K562 (cell line): ENCODE measurements at regions not wholly inside any gene's neighbourhood (a gene's known extent, or its start where the extent isn't known, plus 50 kb on each side); places are given as distances from the start of the nearest gene placed in this dataset.

ENCODE experiments used
- ATAC-seq: fragments of 200-7000 bp; cut with Tn5 transposase; 3 replicates; pipeline ENCODE4 v1.9.1; 2020; ENCODE audit warnings: moderate library complexity
- BruUV-seq: library from RNA; stranded (reverse); fragments of 400-500 nt; replicated peaks from 2 replicates; lab custom pipeline; 2021; lab: Mats Ljungman, UMichigan
- CTCF ChIA-PET: fragments of 300-600 bp; formaldehyde crosslinking; extraction: SDS; loops from one replicate; lab custom pipeline; 2021; ENCODE audit warnings: low intra/inter-chr PET ratio; lab: Yijun Ruan, JAX
- POLR2A ChIA-PET: fragments of 300-600, 350-650 bp; sonication (Branson Sonifier 250); formaldehyde crosslinking; extraction: SDS; loops from one replicate; lab custom pipeline; 2021; ENCODE audit warnings: antibody characterized with exemption, inconsistent platforms; lab: Yijun Ruan, JAX
- DNase-seq, 4 experiments: peaks; one replicate each; pipeline versions ENCODE4 v3.0.0 to v3.0.0-alpha.2; 2011 to 2018; ENCODE audit warnings: low spot score in 3 of 4, mixed read lengths in 3 of 4; ENCODE audit errors: extremely low read depth in 1 of 4
- FAIRE-seq: peaks from 2 replicates; lab custom pipeline; 2011; peaks lifted over from hg19 to GRCh38; lab: Jason Lieb, UNC
- H2AFZ ChIP-seq: 2 replicates; pipeline ENCODE4 v1.6.0; 2011; ENCODE audit warnings: low read depth, low read length, control low read depth, inconsistent platforms
- H3K27ac ChIP-seq: fragments of 200-600 bp; 3 replicates; pipeline ENCODE4 v1.8.0; 2011; ENCODE audit warnings: low read depth, mild to moderate bottlenecking, control low read depth, inconsistent platforms, low read length, moderate library complexity, mixed read lengths; ENCODE audit errors: extremely low read depth
- H3K27me3 ChIP-seq, 2 experiments: fragments of 300-600 bp in 1 of 2; 2 replicates in 1 of 2; 3 replicates in 1 of 2; pipeline versions ENCODE4 v1.6.0 to v1.8.0; 2011; ENCODE audit warnings: inconsistent platforms in 2 of 2, low read length in 2 of 2, mild to moderate bottlenecking in 1 of 2, mixed read lengths in 1 of 2, moderate library complexity in 1 of 2; ENCODE audit not compliant: control insufficient read depth in 2 of 2, insufficient read depth in 2 of 2
- H3K36me3 ChIP-seq: fragments of 300-600 bp; 3 replicates; pipeline ENCODE4 v1.8.0; 2011; ENCODE audit warnings: mild to moderate bottlenecking, low read length, inconsistent platforms; ENCODE audit not compliant: control insufficient read depth, insufficient read depth
- H3K4me1 ChIP-seq, 2 experiments: fragments of 200-600 bp in 1 of 2; replicated peaks in 1 of 2; 2 replicates in 1 of 2; 3 replicates in 1 of 2; pipeline versions ENCODE4 v1.5.1 to v1.8.0; 2011; ENCODE audit warnings: inconsistent platforms in 2 of 2, low read length in 2 of 2, mild to moderate bottlenecking in 1 of 2, mixed read lengths in 1 of 2, moderate library complexity in 1 of 2; ENCODE audit not compliant: control insufficient read depth in 2 of 2, insufficient read depth in 2 of 2
- H3K4me2 ChIP-seq: 2 replicates; pipeline ENCODE4 v1.6.1; 2011; ENCODE audit warnings: low read length, control low read depth, inconsistent platforms, mixed read lengths; ENCODE audit not compliant: insufficient read depth
- H3K4me3 ChIP-seq: fragments of 200-600 bp; sonication (generic), shearing (Covaris generic); 2 replicates; pipeline ENCODE4 v1.5.1; 2016; ENCODE audit warnings: control low read depth, inconsistent platforms
- H3K79me2 ChIP-seq: fragments of 200-600 bp; 3 replicates; pipeline ENCODE4 v1.8.0; 2011; ENCODE audit warnings: low read length, inconsistent platforms; ENCODE audit not compliant: control insufficient read depth, insufficient read depth
- H3K9ac ChIP-seq, 2 experiments: 2 replicates each; pipeline versions ENCODE4 v1.6.0 to v1.6.1; 2011; ENCODE audit warnings: low read depth in 2 of 2, low read length in 2 of 2, control low read depth in 1 of 2, inconsistent platforms in 1 of 2, mild to moderate bottlenecking in 1 of 2, mixed read lengths in 1 of 2; ENCODE audit not compliant: insufficient read depth in 1 of 2
- H3K9me1 ChIP-seq: one replicate; pipeline ENCODE4 v1.6.0; 2011; ENCODE audit warnings: inconsistent platforms, mild to moderate bottlenecking, low read length, moderate library complexity; ENCODE audit not compliant: control insufficient read depth, insufficient read depth
- H3K9me3 ChIP-seq: replicated peaks from 2 replicates; pipeline ENCODE4 v1.5.1; 2011; ENCODE audit warnings: low read depth, low read length, inconsistent platforms; ENCODE audit not compliant: control insufficient read depth, insufficient read depth
- H4K20me1 ChIP-seq: replicated peaks from 2 replicates; pipeline ENCODE4 v1.6.1; 2011; ENCODE audit warnings: low read length, inconsistent platforms, mixed read lengths; ENCODE audit not compliant: control insufficient read depth, insufficient read depth
- BRD4 ChIP-seq: fragments of 200-600 bp; sonication (generic); IDR thresholded peaks from 2 replicates; pipeline ENCODE4 v1.6.1; 2017; ENCODE audit warnings: inconsistent platforms
- CTBP1 ChIP-seq: fragments of 450-650 bp; IDR thresholded peaks from 2 replicates; pipeline ENCODE4 v1.6.1; 2016; ENCODE audit warnings: borderline replicate concordance
- MEF2D ChIP-seq: conservative IDR thresholded peaks from 2 replicates; pipeline ENCODE4 v1.6.1; 2016; ENCODE audit warnings: low read depth, missing genetic modification characterization, missing compliant biosample characterization
- NR2C1 ChIP-seq, 2 experiments: fragments of 450-650 bp; IDR thresholded peaks; 2 replicates each; pipeline ENCODE4 v1.6.1; 2017; ENCODE audit warnings: mild to moderate bottlenecking in 2 of 2, antibody characterized with exemption in 1 of 2, inconsistent platforms in 1 of 2, missing compliant biosample characterization in 1 of 2, missing genetic modification characterization in 1 of 2
- NR3C1 ChIP-seq: sonication (generic); formaldehyde crosslinking; IDR thresholded peaks from 2 replicates; pipeline ENCODE4 v1.8.1; 2022; ENCODE audit warnings: missing genetic modification reagents
- PCBP2 ChIP-seq: fragments of 200-400 bp; formaldehyde crosslinking; IDR thresholded peaks from 2 replicates; pipeline ENCODE4 v1.6.1; 2018; ENCODE audit warnings: low read length, low read depth, mild to moderate bottlenecking, moderate library complexity; ENCODE audit not compliant: poor library complexity, severe bottlenecking
- SMAD1 ChIP-seq: fragments of 150-350 bp; IDR thresholded peaks from 2 replicates; pipeline ENCODE4 v1.6.1; 2014; ENCODE audit warnings: low read length, low read depth; ENCODE audit not compliant: partially characterized antibody
- YY1 ChIP-seq, 3 experiments: IDR thresholded peaks; 2 replicates each; pipeline ENCODE4 v1.6.1; 2011; ENCODE audit warnings: low read length in 2 of 3, mild to moderate bottlenecking in 2 of 3, moderate library complexity in 2 of 3, borderline replicate concordance in 1 of 3, control low read depth in 1 of 3, low read depth in 1 of 3; ENCODE audit not compliant: insufficient read depth in 3 of 3, insufficient replicate concordance in 2 of 3, control insufficient read depth in 1 of 3, insufficient read length in 1 of 3; ENCODE audit errors: extremely low read depth in 1 of 3
- ZNF507 ChIP-seq: conservative IDR thresholded peaks from 2 replicates; pipeline ENCODE4 v1.6.1; 2017; ENCODE audit warnings: missing genetic modification characterization, missing compliant biosample characterization
- WGBS: fragments of 100-300 bp; shearing (Covaris generic); methylation state at CpG from one replicate; pipeline ENCODE4 v1.1.6; 2016; ENCODE audit warnings: low coverage, mixed read lengths; ENCODE audit not compliant: insufficient coverage; ENCODE audit errors: missing lambda C conversion rate; 5-methylcytosine and 5-hydroxymethylcytosine counted together
- in situ Hi-C: fragments of 300-500 bp; cut with MboI; formaldehyde crosslinking; loops from 4 replicates; pipeline ENCODE4 v1.15.0; 2018; ENCODE audit warnings: inconsistent platforms, mixed read lengths
- intact Hi-C: fragments of 100-400 bp; cut with micrococcal nuclease; formaldehyde crosslinking; loops from 2 replicates; pipeline ENCODE4 v1.14.2; 2022
- TF ChIP-seq, protein P1 (sequence below): IDR thresholded peaks from 3 replicates; pipeline ENCODE4 v1.6.1; 2011; ENCODE audit warnings: borderline replicate concordance, mild to moderate bottlenecking, moderate library complexity; ENCODE audit not compliant: insufficient read length; ENCODE audit errors: extremely low read depth

DNA sequence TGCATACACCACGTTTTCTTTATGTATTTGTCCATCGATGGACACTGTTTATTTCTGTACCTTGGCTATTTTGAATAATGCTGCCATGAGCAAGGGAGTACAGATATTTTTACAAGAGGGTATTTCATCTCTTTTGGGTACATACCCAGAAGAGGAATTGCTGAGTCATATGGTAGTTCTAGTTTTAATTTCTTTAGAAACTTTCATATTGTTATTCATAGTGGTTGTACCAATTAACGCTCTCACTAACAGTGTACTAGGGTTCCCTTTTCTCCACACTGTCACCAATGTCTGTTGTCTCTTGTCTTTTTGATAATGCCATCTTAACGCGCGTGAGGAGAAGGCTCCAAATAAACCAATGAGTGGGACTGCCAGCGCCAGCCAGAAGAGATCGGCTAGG is 257.6 kb upstream of the EDIL3 start:
- ATAC-seq (no peak), FAIRE-seq (no peak)
- POLR2A ChIA-PET = no interaction called here

More for the DNA sequence above, 257.6 kb upstream of the EDIL3 start:
- H3K9ac ChIP-seq = no peak overlapping the region
- no peak overlapping the region for H2AFZ ChIP-seq
- H3K4me3 ChIP-seq = no peak overlapping the region
- H3K27ac ChIP-seq = no peak overlapping the region
- BruUV-seq = no TSS peak
- no peaks in the 10 kb centered on the region for H3K9me3 ChIP-seq
- H4K20me1 ChIP-seq = no peaks in the 10 kb centered on the region
- no peak for DNase-seq
- no peaks in the 10 kb centered on the region for H3K4me1 ChIP-seq
- intact Hi-C loops = no loop called here
- in situ Hi-C loops = no loop called here
- 0% methylated on average over 8 of the region's 8 CpGs for WGBS
- no peaks in the 10 kb centered on the region for H3K27me3 ChIP-seq
- TF ChIP-seq BRD4 = no peak
- no peak for TF ChIP-seq PCBP2
- TF ChIP-seq MEF2D (tag) = no peak
- TF ChIP-seq, protein P1, sequence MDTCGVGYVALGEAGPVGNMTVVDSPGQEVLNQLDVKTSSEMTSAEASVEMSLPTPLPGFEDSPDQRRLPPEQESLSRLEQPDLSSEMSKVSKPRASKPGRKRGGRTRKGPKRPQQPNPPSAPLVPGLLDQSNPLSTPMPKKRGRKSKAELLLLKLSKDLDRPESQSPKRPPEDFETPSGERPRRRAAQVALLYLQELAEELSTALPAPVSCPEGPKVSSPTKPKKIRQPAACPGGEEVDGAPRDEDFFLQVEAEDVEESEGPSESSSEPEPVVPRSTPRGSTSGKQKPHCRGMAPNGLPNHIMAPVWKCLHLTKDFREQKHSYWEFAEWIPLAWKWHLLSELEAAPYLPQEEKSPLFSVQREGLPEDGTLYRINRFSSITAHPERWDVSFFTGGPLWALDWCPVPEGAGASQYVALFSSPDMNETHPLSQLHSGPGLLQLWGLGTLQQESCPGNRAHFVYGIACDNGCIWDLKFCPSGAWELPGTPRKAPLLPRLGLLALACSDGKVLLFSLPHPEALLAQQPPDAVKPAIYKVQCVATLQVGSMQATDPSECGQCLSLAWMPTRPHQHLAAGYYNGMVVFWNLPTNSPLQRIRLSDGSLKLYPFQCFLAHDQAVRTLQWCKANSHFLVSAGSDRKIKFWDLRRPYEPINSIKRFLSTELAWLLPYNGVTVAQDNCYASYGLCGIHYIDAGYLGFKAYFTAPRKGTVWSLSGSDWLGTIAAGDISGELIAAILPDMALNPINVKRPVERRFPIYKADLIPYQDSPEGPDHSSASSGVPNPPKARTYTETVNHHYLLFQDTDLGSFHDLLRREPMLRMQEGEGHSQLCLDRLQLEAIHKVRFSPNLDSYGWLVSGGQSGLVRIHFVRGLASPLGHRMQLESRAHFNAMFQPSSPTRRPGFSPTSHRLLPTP = no peak
- TF ChIP-seq SMAD1 = no peak
- TF ChIP-seq ZNF507 = no peak
- no peak for TF ChIP-seq YY1 (IDR thresholded peaks at IDR 0.05; ENCODE audit: borderline replicate concordance in 1 of 3, control insufficient read depth in 1 of 3, extremely low read depth in 1 of 3, insufficient read depth in 3 of 3, insufficient read length in 1 of 3, insufficient replicate concordance in 2 of 3, low read depth in 1 of 3, low read length in 2 of 3)
- no peak for TF ChIP-seq NR3C1 (CRISPR knock-in tag)
- no peak for TF ChIP-seq NR2C1 (IDR thresholded peaks at IDR 0.05)
- no peak for TF ChIP-seq NR2C1 (tag; IDR thresholded peaks at IDR 0.05)
- TF ChIP-seq CTBP1 = no peak
- H3K9me1 ChIP-seq = no peaks in the 10 kb centered on the region
- H3K36me3 ChIP-seq = no peaks in the 10 kb centered on the region
- CTCF ChIA-PET = no interaction called here
- no peak overlapping the region for H3K4me2 ChIP-seq
- H3K79me2 ChIP-seq = no peaks in the 10 kb centered on the region
